GM12878 (cell line): ENCODE measurements at regions not wholly inside any gene's neighbourhood (a gene's known extent, or its start where the extent isn't known, plus 50 kb on each side); places are given as distances from the start of the nearest gene placed in this dataset.
A peak's percentile ranks its signal among the peaks of the same experiment; 100 is the strongest.

Experiments
- ATAC-seq: fragments of 200-7000 bp; cut with Tn5 transposase; 3 replicates; pipeline ENCODE4 v1.9.1; 2020; ENCODE audit warnings: mild to moderate bottlenecking, moderate library complexity
- BruUV-seq: library from RNA; stranded (reverse); fragments of 400-500 nt; replicated peaks from 2 replicates; lab custom pipeline; 2021; lab: Mats Ljungman, UMichigan
- CTCF ChIA-PET: fragments of 300-600 bp; sonication (Branson Sonifier 250); formaldehyde crosslinking; extraction: SDS; loops from one replicate; lab custom pipeline; 2021; ENCODE audit warnings: inconsistent platforms; lab: Yijun Ruan, JAX
- POLR2A ChIA-PET: fragments of 350-600 bp; formaldehyde crosslinking; extraction: SDS; loops from one replicate; lab custom pipeline; 2021; ENCODE audit warnings: inconsistent platforms; lab: Charles Lee
- RAD21 ChIA-PET: fragments of 300-600 bp; sonication (Branson Sonifier 250); formaldehyde crosslinking; loops from one replicate; lab custom pipeline; 2023; ENCODE audit warnings: antibody characterized with exemption; ENCODE audit not compliant: unreplicated experiment; lab: Charles Lee
- SMC1A ChIA-PET: fragments of 300-600 bp; sonication (Branson Sonifier 250); formaldehyde crosslinking; loops from one replicate; lab custom pipeline; 2023; ENCODE audit not compliant: unreplicated experiment, uncharacterized antibody; lab: Charles Lee
- DNase-seq: peaks from one replicate; pipeline ENCODE4 v3.0.0-alpha.2; 2011; ENCODE audit warnings: low read depth, low spot score
- FAIRE-seq: peaks from 3 replicates; lab custom pipeline; 2011; peaks lifted over from hg19 to GRCh38; lab: Jason Lieb, UNC
- H2AFZ ChIP-seq: 2 replicates; pipeline ENCODE4 v1.6.0; 2011; ENCODE audit warnings: low read depth, low read length, control low read depth; ENCODE audit not compliant: control insufficient read depth
- H3K27ac ChIP-seq: 2 replicates; pipeline ENCODE4 v1.5.1; 2011; ENCODE audit warnings: control low read depth; ENCODE audit not compliant: control insufficient read depth, insufficient read depth
- H3K27me3 ChIP-seq, 2 experiments: replicated peaks in 1 of 2; 2 replicates each; pipeline versions ENCODE4 v1.6.0 to v1.6.1; 2011; ENCODE audit warnings: low read length in 1 of 2; ENCODE audit not compliant: control insufficient read depth in 2 of 2, insufficient read depth in 2 of 2
- H3K36me3 ChIP-seq, 2 experiments: 2 replicates each; pipeline ENCODE4 v1.5.1; 2011; ENCODE audit warnings: low read length in 1 of 2; ENCODE audit not compliant: control insufficient read depth in 2 of 2, insufficient read depth in 2 of 2
- H3K4me1 ChIP-seq: 2 replicates; pipeline ENCODE4 v1.6.1; 2011; ENCODE audit warnings: mild to moderate bottlenecking, low read length, moderate library complexity, mixed read lengths; ENCODE audit not compliant: control insufficient read depth, insufficient read depth
- H3K4me2 ChIP-seq: 2 replicates; pipeline ENCODE4 v1.6.0; 2011; ENCODE audit warnings: control low read depth; ENCODE audit not compliant: control insufficient read depth, insufficient read depth
- H3K4me3 ChIP-seq: fragments of 200-600 bp; sonication (generic); 2 replicates; pipeline ENCODE4 v1.5.1; 2016
- H3K79me2 ChIP-seq: 2 replicates; pipeline ENCODE4 v1.6.0; 2011; ENCODE audit warnings: low read length; ENCODE audit not compliant: control insufficient read depth, insufficient read depth
- H3K9ac ChIP-seq: 2 replicates; pipeline ENCODE4 v1.8.0; 2011; ENCODE audit warnings: low read length, control low read depth, mixed read lengths; ENCODE audit not compliant: control insufficient read depth, insufficient read depth
- H3K9me3 ChIP-seq: replicated peaks from 3 replicates; pipeline ENCODE4 v1.5.1; 2011; ENCODE audit warnings: mild to moderate bottlenecking, low read length; ENCODE audit not compliant: control insufficient read depth, insufficient read depth
- H4K20me1 ChIP-seq: 2 replicates; pipeline ENCODE4 v1.6.0; 2011; ENCODE audit not compliant: control insufficient read depth, insufficient read depth
- BCL11A ChIP-seq: IDR thresholded peaks from 2 replicates; pipeline ENCODE4 v1.6.1; 2011; ENCODE audit warnings: low read depth, low read length
- IKZF2 ChIP-seq, 2 experiments: fragments of 450-650 bp; IDR thresholded peaks; 2 replicates each; pipeline ENCODE4 v1.6.1; 2017; ENCODE audit warnings: mild to moderate bottlenecking in 2 of 2, moderate library complexity in 2 of 2
- KAT2A ChIP-seq: conservative IDR thresholded peaks from 2 replicates; pipeline ENCODE4 v1.6.1; 2011; ENCODE audit warnings: low read depth, low read length; ENCODE audit not compliant: control insufficient read depth
- PBX3 ChIP-seq: IDR thresholded peaks from 2 replicates; pipeline ENCODE4 v1.6.1; 2011; ENCODE audit warnings: mild to moderate bottlenecking, low read depth, low read length, moderate library complexity; ENCODE audit not compliant: insufficient replicate concordance
- PML ChIP-seq: IDR thresholded peaks from 2 replicates; pipeline ENCODE4 v1.6.1; 2012; ENCODE audit warnings: low read length, inconsistent platforms
- RELA ChIP-seq: fragments of 450-650 bp; IDR thresholded peaks from 2 replicates; pipeline ENCODE4 v1.8.0; 2014; ENCODE audit warnings: borderline replicate concordance; ENCODE audit not compliant: partially characterized antibody
- SIN3A ChIP-seq: IDR thresholded peaks from 2 replicates; pipeline ENCODE4 v1.6.1; 2012; ENCODE audit warnings: low read depth, low read length, improper control_type of control experiment
- SMAD1 ChIP-seq: fragments of 450-650 bp; IDR thresholded peaks from 2 replicates; pipeline ENCODE4 v1.6.1; 2018; ENCODE audit warnings: mild to moderate bottlenecking, low read depth; ENCODE audit not compliant: partially characterized antibody
- SUPT20H ChIP-seq: IDR thresholded peaks from 2 replicates; pipeline ENCODE4 v1.6.1; 2011; ENCODE audit warnings: low read depth, mild to moderate bottlenecking, low read length, moderate library complexity, borderline replicate concordance; ENCODE audit not compliant: control insufficient read depth
- WRNIP1 ChIP-seq: IDR thresholded peaks from 2 replicates; pipeline ENCODE4 v1.6.1; 2011; ENCODE audit warnings: low read depth, low read length, improper control_type of control experiment, borderline replicate concordance
- YY1 ChIP-seq: IDR thresholded peaks from 2 replicates; pipeline ENCODE4 v1.6.1; 2011; ENCODE audit warnings: low read depth, mild to moderate bottlenecking, low read length
- WGBS: methylation state at CpG from one replicate; pipeline ENCODE4 v1.1.6; 2016; ENCODE audit warnings: low lambda C conversion rate; ENCODE audit not compliant: insufficient replicate concordance, insufficient coverage; ENCODE audit errors: missing lambda C conversion rate; 5-methylcytosine and 5-hydroxymethylcytosine counted together
- in situ Hi-C: fragments of 300-500 bp; cut with MboI; formaldehyde crosslinking; loops from 9 replicates; pipeline ENCODE4 v1.14.3; 2018; ENCODE audit warnings: mixed read lengths
- intact Hi-C: fragments of 100-400 bp; cut with micrococcal nuclease; formaldehyde crosslinking; loops from one replicate; pipeline ENCODE4 v1.14.2; 2022; ENCODE audit not compliant: unreplicated experiment
- TF ChIP-seq, protein P1 (sequence below): fragments of 450-650 bp; formaldehyde crosslinking; IDR thresholded peaks from 2 replicates; pipeline ENCODE4 v1.5.0; 2022; ENCODE audit warnings: mild to moderate bottlenecking, missing genetic modification characterization
- TF ChIP-seq, protein P2 (sequence below): IDR thresholded peaks from 2 replicates; pipeline ENCODE4 v1.6.1; 2012; ENCODE audit warnings: low read depth, low read length, improper control_type of control experiment
- TF ChIP-seq, protein P3 (sequence below): fragments of 450-650 bp; IDR thresholded peaks from 2 replicates; pipeline ENCODE4 v1.6.1; 2016; ENCODE audit warnings: mild to moderate bottlenecking, moderate library complexity, borderline replicate concordance

DNA sequence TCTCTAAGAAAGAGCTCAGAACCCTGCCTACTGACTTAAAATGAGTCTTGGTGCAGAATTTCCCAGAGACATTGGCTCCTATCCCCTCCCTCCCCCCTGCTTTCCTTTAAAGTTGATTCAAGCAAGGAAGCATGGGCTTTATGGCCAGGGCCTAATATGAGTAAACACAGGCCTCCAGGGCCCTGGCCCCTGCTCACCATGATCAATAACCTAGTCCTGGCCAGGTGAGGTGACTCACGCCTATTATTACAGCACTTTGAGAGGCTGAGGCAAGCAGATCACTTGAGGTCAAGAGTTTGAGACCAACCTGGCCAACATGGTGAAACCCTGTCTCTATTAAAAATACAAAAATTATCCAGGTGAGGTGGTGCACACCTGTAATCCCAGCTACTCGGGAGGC, 165.1 kb upstream of the TMCC3 start:
- H2AFZ ChIP-seq: no peak overlapping the region
- 72% methylated on average over 2 of the region's 2 CpGs for WGBS
- peaks cover 96% of the 10 kb centered on the region for H3K79me2 ChIP-seq
- no peaks in the 10 kb centered on the region for H4K20me1 ChIP-seq
- POLR2A ChIA-PET: interaction anchor here (0.6 to 10.3 kb wide), 5 partner anchors 7 to 57 kb away, joined by 3 to 96 read pairs (median 28); no protein-coding TSS in a partner anchor
- TF ChIP-seq BCL11A: no peak
- TF ChIP-seq, protein P1, sequence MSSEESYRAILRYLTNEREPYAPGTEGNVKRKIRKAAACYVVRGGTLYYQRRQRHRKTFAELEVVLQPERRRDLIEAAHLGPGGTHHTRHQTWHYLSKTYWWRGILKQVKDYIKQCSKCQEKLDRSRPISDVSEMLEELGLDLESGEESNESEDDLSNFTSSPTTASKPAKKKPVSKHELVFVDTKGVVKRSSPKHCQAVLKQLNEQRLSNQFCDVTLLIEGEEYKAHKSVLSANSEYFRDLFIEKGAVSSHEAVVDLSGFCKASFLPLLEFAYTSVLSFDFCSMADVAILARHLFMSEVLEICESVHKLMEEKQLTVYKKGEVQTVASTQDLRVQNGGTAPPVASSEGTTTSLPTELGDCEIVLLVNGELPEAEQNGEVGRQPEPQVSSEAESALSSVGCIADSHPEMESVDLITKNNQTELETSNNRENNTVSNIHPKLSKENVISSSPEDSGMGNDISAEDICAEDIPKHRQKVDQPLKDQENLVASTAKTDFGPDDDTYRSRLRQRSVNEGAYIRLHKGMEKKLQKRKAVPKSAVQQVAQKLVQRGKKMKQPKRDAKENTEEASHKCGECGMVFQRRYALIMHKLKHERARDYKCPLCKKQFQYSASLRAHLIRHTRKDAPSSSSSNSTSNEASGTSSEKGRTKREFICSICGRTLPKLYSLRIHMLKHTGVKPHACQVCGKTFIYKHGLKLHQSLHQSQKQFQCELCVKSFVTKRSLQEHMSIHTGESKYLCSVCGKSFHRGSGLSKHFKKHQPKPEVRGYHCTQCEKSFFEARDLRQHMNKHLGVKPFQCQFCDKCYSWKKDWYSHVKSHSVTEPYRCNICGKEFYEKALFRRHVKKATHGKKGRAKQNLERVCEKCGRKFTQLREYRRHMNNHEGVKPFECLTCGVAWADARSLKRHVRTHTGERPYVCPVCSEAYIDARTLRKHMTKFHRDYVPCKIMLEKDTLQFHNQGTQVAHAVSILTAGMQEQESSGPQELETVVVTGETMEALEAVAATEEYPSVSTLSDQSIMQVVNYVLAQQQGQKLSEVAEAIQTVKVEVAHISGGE (CRISPR knock-in tag): no peak
- TF ChIP-seq PML: no peak
- TF ChIP-seq SMAD1: no peak
- no peak for TF ChIP-seq KAT2A
- no peak for TF ChIP-seq IKZF2 (IDR thresholded peaks at IDR 0.05)
- no peak for TF ChIP-seq SUPT20H
- TF ChIP-seq PBX3: no peak
- TF ChIP-seq, protein P2, sequence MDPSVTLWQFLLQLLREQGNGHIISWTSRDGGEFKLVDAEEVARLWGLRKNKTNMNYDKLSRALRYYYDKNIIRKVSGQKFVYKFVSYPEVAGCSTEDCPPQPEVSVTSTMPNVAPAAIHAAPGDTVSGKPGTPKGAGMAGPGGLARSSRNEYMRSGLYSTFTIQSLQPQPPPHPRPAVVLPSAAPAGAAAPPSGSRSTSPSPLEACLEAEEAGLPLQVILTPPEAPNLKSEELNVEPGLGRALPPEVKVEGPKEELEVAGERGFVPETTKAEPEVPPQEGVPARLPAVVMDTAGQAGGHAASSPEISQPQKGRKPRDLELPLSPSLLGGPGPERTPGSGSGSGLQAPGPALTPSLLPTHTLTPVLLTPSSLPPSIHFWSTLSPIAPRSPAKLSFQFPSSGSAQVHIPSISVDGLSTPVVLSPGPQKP: no peak
- TF ChIP-seq WRNIP1: no peak
- TF ChIP-seq, protein P3, sequence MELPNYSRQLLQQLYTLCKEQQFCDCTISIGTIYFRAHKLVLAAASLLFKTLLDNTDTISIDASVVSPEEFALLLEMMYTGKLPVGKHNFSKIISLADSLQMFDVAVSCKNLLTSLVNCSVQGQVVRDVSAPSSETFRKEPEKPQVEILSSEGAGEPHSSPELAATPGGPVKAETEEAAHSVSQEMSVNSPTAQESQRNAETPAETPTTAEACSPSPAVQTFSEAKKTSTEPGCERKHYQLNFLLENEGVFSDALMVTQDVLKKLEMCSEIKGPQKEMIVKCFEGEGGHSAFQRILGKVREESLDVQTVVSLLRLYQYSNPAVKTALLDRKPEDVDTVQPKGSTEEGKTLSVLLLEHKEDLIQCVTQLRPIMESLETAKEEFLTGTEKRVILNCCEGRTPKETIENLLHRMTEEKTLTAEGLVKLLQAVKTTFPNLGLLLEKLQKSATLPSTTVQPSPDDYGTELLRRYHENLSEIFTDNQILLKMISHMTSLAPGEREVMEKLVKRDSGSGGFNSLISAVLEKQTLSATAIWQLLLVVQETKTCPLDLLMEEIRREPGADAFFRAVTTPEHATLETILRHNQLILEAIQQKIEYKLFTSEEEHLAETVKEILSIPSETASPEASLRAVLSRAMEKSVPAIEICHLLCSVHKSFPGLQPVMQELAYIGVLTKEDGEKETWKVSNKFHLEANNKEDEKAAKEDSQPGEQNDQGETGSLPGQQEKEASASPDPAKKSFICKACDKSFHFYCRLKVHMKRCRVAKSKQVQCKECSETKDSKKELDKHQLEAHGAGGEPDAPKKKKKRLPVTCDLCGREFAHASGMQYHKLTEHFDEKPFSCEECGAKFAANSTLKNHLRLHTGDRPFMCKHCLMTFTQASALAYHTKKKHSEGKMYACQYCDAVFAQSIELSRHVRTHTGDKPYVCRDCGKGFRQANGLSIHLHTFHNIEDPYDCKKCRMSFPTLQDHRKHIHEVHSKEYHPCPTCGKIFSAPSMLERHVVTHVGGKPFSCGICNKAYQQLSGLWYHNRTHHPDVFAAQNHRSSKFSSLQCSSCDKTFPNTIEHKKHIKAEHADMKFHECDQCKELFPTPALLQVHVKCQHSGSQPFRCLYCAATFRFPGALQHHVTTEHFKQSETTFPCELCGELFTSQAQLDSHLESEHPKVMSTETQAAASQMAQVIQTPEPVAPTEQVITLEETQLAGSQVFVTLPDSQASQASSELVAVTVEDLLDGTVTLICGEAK: no peak
- no peak for TF ChIP-seq RELA
- TF ChIP-seq SIN3A: no peak
- no peak for TF ChIP-seq YY1
- in situ Hi-C loops: loop anchor here (25.0 kb wide), 1 partner anchor 1853 kb away; no protein-coding TSS in a partner anchor
- no peaks in the 10 kb centered on the region for H3K27me3 ChIP-seq
- DNase-seq (no peak), FAIRE-seq (no peak), ATAC-seq (no peak)
- H3K9me3 ChIP-seq: peaks cover 47% of the 10 kb centered on the region
- peaks cover 1 to 8% of the 10 kb centered on the region in 2 experiments; a peak in 2 of 4 replicates for H3K36me3 ChIP-seq
- intact Hi-C loops: loop anchor here (5.0 kb wide), 1 partner anchor 193 kb away; no protein-coding TSS in a partner anchor
- H3K9ac ChIP-seq: no peak overlapping the region; the same call in 1 of the 2 replicates
- H3K4me1 ChIP-seq: peaks cover 50% of the 10 kb centered on the region
- H3K4me3 ChIP-seq: peak overlapping the region; percentile 53; the same call in 1 of the 2 replicates
- no TSS peak for BruUV-seq
- CTCF ChIA-PET: interaction anchor here (0.7 to 8.0 kb wide), 5 partner anchors 9 to 56 kb away, joined by 3 to 133 read pairs (median 3); no protein-coding TSS in a partner anchor
- peak overlapping the region; percentile 99 for H3K27ac ChIP-seq
- SMC1A ChIA-PET: interaction anchor here (1.1 to 11.8 kb wide), 4 partner anchors 16 to 56 kb away, joined by 5 to 243 read pairs (median 58); no protein-coding TSS in a partner anchor
- RAD21 ChIA-PET: interaction anchor here (1.3 to 13.1 kb wide), 6 partner anchors 16 to 94 kb away, joined by 3 to 205 read pairs (median 35); no protein-coding TSS in a partner anchor
- H3K4me2 ChIP-seq: peak overlapping the region; percentile 68
